ENCODE measurements at regions not wholly inside any gene's neighbourhood (a gene's known extent, or its start where the extent isn't known, plus 50 kb on each side); places are given as distances from the start of the nearest gene placed in this dataset.
"Not testable (repeated sequence)": the region's sequence is repeated elsewhere in the genome, so short reads cannot be mapped to it uniquely, and the experiment has no call there.

GRCh38 chr2:2921011-2921720 is 456.5 kb downstream of the EIPR1 start:
- no peak for DNase-seq

- DNase-seq, result no peak
Measured at GRCh38 chr2:2919574-2920365, 457.8 kb downstream of the EIPR1 start.

GRCh38 chr2:2919026-2919425 is 458.6 kb downstream of the EIPR1 start:
- DNase-seq, result no peak

- DNase-seq, result no peak
Measured at GRCh38 chr2:2916621-2917020, 461.0 kb downstream of the EIPR1 start.

GRCh38 chr2:2914252-2914651 is 463.4 kb downstream of the EIPR1 start:
- no peak for DNase-seq

GRCh38 chr2:2913601-2914120 is 464.0 kb downstream of the EIPR1 start:
- no peak for DNase-seq

GRCh38 chr2:2912731-2913130 is 464.9 kb downstream of the EIPR1 start:
- DNase-seq, result no peak

- no peak for DNase-seq
Measured at GRCh38 chr2:2912293-2912692, 465.3 kb downstream of the EIPR1 start.

- no peak for DNase-seq
Measured at GRCh38 chr2:2910259-2910658, 467.4 kb downstream of the EIPR1 start.

- no peak for DNase-seq
Measured at GRCh38 chr2:2909086-2910035, 468.3 kb downstream of the EIPR1 start.

- DNase-seq, result no peak
Measured at GRCh38 chr2:2906091-2906490, 471.5 kb downstream of the EIPR1 start.

GRCh38 chr2:2904721-2905350 is 472.8 kb downstream of the EIPR1 start:
- no peak for DNase-seq

GRCh38 chr2:2902547-2903281 is 474.9 kb downstream of the EIPR1 start:
- no peak for DNase-seq

GRCh38 chr2:2901384-2902345 is 476.0 kb downstream of the EIPR1 start:
- DNase-seq, result no peak

GRCh38 chr2:2899826-2900225 is 477.8 kb downstream of the EIPR1 start:
- no peak for DNase-seq

GRCh38 chr2:2898744-2899143 is 478.9 kb downstream of the EIPR1 start:
- no peak for DNase-seq

GRCh38 chr2:2896643-2897042 is 481.0 kb downstream of the EIPR1 start:
- DNase-seq, result no peak

- DNase-seq, result no peak
Measured at GRCh38 chr2:2896011-2896410, 481.6 kb downstream of the EIPR1 start.

GRCh38 chr2:2894011-2894410 is 483.6 kb downstream of the EIPR1 start:
- not testable (repeated sequence) for DNase-seq

- DNase-seq, result no peak
Measured at GRCh38 chr2:2892892-2893291, 484.7 kb downstream of the EIPR1 start.

GRCh38 chr2:2892378-2892777 is 485.2 kb downstream of the EIPR1 start:
- no peak for DNase-seq
